ENCODE measurements at regions not wholly inside any gene's neighbourhood (a gene's known extent, or its start where the extent isn't known, plus 50 kb on each side); places are given as distances from the start of the nearest gene placed in this dataset.

DNA sequence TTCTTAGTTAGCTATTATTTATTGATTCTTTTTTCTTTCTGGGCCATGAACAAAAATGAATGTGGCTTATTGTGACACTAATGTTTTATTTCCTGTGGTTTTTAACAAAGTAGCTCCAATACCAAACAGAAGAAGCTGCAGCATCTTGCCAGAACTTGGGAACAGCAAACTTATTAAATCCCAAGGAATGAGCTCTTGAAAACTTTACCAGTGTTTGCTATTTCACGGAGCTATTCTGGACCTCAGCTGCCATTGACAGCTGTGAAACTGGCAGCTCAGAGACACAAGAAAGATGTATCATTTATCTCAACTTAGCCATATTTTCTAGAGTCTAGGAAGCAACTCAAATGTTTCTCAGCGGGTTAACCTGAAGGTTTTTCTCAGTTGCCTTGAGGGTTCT is 91.0 kb upstream of the NEUROD1 start:
- ATAC-seq = no peak

DNA sequence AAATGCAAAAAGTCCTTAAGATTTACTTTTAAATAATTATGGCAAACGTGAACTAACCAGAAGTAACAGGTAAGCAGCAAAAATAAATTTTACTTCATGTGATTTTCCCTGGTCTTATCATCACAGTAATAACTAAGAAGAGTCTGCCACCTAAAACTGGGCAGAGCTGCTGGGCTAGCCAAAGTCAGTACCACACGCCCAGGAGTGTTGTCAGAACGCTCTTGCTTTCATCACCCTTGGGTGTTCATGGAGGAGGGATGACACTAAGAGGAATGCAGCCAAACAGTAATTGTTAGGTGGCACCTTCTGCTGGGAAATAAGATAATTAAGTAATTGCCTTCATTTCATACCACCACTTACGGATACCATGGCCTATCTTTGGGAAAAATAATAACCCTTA is 92.0 kb upstream of the NEUROD1 start:
- no peak for ATAC-seq

DNA sequence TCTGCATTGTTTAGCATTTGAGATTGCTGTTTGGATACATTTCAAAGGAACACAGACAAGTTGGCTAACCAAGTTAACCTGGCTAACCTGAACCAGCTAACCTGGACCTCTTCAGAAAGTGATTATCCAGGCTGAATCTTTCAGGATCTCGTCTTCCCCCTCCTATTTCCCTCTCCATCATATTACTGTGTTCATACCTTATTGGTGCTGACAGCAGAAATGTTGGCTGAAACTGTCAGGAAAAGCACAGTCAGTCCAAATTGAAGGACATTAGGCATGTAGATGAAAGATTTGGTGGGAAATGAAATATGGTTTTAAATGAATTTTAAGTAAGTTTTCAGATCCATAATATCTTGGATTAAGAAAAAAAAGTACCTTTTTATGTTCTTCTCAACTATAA is 92.5 kb upstream of the NEUROD1 start:
- no peak for ATAC-seq

DNA sequence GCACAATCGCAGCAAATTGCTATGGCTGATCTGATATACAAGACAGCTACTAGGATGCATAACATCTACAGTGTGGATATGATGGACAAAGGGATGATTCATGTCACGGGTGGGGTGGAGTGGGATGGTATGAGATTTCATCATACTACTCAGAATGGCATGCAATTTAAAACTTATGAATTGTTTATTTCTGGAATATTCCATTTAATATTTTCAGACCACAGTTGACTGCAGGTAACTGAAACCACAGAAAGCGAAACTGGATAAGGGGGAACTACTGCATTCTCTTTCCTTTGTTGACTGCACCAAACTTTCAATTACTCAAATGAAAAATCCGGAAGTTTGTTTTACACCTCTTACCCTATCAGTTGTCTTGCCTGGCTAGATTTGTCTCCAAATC is 94.4 kb upstream of the NEUROD1 start:
- ATAC-seq = no peak

- ATAC-seq = no peak
These were observed 96.0 kb upstream of the NEUROD1 start for GRCh38 chr2:181776336-181776735.

GRCh38 chr2:181777734-181778133 is 97.4 kb upstream of the NEUROD1 start:
- no peak for ATAC-seq

GRCh38 chr2:181778621-181779201 is 98.4 kb upstream of the NEUROD1 start:
- no peak for ATAC-seq

- ATAC-seq = no peak
These were observed 99.1 kb upstream of the NEUROD1 start for GRCh38 chr2:181779288-181780021.

DNA sequence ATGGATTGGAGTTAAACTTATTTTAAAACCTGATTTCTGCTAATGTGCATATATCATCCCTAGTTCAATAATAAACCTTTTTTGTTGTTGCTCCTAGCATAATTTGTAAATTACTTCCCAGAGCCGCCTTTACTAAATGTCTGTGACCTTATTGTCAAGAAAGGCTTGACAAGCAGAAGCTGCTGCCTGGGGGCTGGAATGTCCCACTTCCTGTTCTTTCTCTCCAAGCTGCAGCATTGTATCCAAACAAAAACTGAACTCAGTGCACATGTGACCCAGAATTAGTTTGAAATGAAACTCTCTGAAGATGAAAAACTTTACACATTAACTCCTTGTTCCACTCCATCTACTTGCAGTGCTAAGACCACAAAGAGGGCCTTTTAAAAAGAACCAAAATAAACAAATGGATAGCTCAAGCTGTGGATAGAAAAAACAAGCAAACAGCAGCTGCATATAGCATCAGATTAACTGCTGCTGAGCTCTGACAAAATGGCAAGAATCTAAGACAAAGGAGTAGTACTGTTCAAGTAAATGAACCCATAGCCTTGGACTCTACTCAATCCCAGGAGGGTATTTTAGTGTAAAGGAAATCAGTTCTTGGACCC is 99.8 kb upstream of the NEUROD1 start:
- no peak for ATAC-seq

DNA sequence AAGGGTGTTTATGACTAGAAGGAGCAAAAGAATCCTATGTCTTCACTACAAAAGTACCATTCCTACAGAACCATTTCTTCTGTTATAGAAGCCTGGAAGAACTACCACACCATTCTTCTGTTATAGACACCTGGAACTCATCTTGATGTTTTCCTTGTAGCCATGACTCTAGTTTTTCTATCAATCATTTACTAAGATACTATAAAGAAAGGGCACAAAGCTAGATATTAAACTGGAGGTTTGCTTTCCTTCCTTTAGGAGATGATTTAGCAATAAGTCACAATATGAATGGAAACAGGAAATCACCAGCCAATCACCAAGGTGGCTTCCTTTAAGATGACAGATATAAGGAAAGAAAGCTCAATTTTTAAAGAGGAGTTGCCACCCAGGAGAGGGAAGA is 100.3 kb upstream of the NEUROD1 start:
- ATAC-seq = no peak

GRCh38 chr2:181781078-181781786 is 100.9 kb upstream of the NEUROD1 start:
- peak in 1 of 2 donors; percentile 32 for ATAC-seq

- no peak for ATAC-seq
These were observed 102.3 kb upstream of the NEUROD1 start for GRCh38 chr2:181782660-181783059.

DNA sequence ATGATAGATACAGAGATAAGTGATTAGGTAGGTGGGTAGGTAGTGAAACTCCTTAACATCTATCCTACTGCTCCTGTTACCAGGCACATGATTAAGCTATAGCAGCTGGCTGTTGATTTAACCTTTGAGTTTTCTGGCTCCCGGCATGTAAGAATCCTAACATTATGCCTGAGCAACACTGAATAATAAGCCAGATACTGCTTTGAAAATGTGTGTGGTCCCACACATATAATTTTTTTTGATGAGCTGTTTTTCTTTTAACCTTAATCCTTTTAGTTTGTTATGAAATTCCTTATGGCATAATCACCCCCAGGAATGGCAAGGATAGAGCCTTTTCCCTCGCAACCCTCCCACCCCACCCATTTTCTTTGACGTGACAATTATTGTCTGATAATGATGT is 104.2 kb upstream of the NEUROD1 start:
- ATAC-seq = no peak

- no peak for ATAC-seq
These were observed 105.5 kb upstream of the NEUROD1 start for GRCh38 chr2:181785691-181786344.

DNA sequence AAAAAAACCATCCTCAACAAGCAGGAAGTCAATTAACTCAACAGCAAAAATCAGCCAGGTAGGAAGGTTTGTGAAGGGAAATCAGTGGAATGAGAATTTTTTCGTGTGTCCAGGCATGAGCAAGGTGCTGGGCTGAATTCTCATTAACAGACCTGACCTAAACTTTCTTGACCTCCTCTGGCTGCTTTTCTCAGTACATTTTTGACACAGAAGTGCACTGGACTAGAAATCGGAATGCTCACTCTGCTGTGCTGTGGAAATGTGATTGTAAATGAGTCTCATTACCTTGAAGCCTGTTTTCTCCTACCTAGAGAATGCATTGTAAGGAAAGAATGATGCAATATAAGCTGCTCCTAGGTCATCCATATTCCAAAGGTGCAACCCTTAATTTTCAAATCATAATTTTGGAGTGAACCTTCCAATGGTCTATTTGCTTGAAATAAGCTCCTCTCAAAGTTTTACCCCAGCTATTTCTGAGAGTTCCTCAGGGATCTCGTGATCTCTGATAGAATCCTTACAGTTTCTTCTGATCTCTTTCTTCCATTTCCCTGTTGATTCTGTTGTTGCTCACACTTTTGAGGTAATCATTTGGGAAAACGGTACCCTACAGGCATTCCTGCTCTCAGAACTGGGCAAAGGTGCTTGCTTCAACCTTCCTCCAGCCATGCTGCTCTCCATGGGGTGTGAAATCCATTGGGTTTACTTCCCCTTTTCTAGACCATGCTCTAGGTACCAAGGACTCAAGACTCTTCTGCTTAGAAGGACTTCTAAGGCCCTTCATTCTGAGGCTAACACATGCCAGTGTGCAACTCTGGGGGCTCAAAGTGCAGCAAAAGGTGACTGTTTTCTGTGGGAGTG is 104.9 kb upstream of the ITPRID2 start:
- ATAC-seq = no peak

DNA sequence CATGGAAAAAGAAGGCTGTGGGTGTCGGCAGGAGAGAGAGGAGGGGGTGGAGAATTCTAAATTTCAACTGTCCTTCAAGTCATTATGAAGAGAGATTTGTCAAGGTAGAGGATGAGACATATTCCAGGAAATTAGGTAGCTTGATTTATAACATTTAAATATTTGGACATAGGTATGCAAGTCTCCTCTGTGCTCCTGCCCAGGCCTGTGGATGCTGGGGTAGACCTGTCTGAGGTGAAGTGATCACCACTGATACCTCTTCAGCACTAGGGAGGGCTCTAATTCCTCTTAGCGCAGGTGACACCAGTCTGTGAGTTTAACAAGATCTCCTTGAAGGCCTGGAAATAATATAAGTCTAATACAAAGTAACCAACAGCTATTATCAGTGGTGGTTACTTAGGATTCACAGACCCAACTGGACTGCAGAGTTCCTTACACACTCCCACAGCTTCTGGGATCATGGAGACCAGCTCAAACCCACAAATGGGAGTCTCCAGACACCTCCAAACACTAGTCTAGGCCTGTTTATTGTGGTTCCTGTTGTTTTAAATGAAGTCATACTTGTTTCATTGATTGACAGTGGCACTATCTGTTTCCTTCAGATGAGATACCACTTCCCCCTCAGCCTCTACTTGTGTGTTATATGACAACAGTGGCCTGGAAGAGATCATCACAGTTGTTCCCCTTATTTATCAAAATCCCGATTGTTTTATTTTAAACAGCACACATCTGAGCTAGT is 104.1 kb upstream of the ITPRID2 start:
- ATAC-seq = no peak

DNA sequence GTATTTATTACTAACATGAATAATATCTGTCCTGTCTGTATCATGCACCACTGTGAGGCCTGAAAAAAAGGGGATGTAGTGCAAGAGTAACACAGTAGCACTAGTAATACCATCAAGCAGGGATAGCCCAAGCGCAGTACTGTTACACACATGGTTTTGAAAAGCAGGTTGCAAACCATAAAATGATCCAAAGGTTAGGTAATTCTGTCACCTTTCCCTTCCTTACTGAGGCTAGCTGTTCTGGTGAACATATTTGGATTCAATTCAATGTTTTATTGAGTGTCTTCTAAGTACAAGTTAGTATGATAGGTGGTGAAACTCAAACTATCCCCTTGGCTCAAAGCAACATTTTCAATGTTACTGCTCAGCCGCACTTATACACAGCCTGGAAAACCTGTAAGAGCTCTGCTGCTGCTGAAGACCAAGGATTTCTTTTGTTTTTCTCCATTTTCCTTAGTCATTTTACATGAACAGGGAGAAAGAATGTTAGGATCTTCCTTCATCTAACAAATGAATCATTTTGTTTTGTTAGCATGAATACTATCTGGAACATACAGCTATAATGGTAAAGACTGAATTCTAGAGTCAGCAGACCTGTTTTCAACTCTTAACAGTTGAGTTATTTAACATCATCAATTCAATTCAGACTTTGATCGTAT is 102.5 kb upstream of the ITPRID2 start:
- ATAC-seq = no peak

GRCh38 chr2:181789827-181790448 is 101.6 kb upstream of the ITPRID2 start:
- no peak for ATAC-seq

- ATAC-seq = peak; percentile 98
These were observed 100.5 kb upstream of the ITPRID2 start for GRCh38 chr2:181790716-181791649.
